Progenitor cell of endocrine pancreas (in vitro differentiated cells): ENCODE measurements at regions not wholly inside any gene's neighbourhood (a gene's known extent, or its start where the extent isn't known, plus 50 kb on each side); places are given as distances from the start of the nearest gene placed in this dataset.

Source experiments
- DNase-seq: peaks from one replicate; pipeline ENCODE4 v3.0.0; 2021; ENCODE audit warnings: low spot score; ENCODE audit not compliant: unreplicated experiment
- H3K27ac Mint-ChIP-seq: 2 replicates; pipeline ENCODE4 v1.8.0; 2021; ENCODE audit warnings: mild to moderate bottlenecking, moderate library complexity, mixed read lengths
- H3K27me3 Mint-ChIP-seq: 2 replicates; pipeline ENCODE4 v1.8.0; 2021; ENCODE audit warnings: mixed read lengths
- H3K36me3 Mint-ChIP-seq: 2 replicates; pipeline ENCODE4 v1.8.0; 2022; ENCODE audit warnings: mixed read lengths; ENCODE audit not compliant: insufficient read depth
- H3K4me1 Mint-ChIP-seq: 2 replicates; pipeline ENCODE4 v1.8.0; 2021; ENCODE audit warnings: low read depth, mixed read lengths
- H3K4me3 Mint-ChIP-seq: 2 replicates; pipeline ENCODE4 v1.8.0; 2021; ENCODE audit warnings: low read depth, mild to moderate bottlenecking, moderate library complexity, mixed read lengths
- H3K9me3 Mint-ChIP-seq: 2 replicates; pipeline ENCODE4 v1.8.0; 2021; ENCODE audit warnings: low read depth, mixed read lengths
- TF ChIP-seq, protein P1 (sequence below): fragments of 200-600 bp; sonication (generic); IDR thresholded peaks from one replicate; pipeline ENCODE4 v1.5.0; 2021; ENCODE audit warnings: antibody characterized with exemption, mild to moderate bottlenecking; ENCODE audit not compliant: unreplicated experiment

DNA sequence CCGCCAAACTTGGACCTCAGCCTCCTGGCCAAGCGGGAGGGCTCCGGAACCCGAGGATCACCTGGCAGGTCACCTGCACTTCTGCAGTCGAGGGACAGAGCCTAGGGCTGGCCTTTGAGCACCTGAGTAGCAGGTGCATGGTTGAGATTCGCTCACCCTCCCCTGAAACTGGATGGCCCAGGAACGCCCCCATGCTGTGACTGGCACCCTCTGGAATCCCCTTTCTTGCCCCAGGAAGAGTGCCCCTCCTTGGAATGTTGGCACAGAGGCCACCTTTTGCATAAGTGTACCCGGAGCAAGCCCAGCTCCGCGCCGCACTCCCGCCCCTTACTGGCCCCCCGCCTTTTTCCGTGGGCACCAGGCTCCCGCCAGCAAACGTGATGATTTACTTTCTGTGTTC lies 112.5 kb upstream of the IER5L start:
- H3K4me1 Mint-ChIP-seq: peaks cover 17% of the 10 kb centered on the region
- H3K9me3 Mint-ChIP-seq: peaks cover 7% of the 10 kb centered on the region
- peaks cover 3% of the 10 kb centered on the region for H3K27me3 Mint-ChIP-seq
- no peak overlapping the region for H3K4me3 Mint-ChIP-seq
- no peak for DNase-seq
- H3K27ac Mint-ChIP-seq: no peak overlapping the region
- TF ChIP-seq, protein P1, sequence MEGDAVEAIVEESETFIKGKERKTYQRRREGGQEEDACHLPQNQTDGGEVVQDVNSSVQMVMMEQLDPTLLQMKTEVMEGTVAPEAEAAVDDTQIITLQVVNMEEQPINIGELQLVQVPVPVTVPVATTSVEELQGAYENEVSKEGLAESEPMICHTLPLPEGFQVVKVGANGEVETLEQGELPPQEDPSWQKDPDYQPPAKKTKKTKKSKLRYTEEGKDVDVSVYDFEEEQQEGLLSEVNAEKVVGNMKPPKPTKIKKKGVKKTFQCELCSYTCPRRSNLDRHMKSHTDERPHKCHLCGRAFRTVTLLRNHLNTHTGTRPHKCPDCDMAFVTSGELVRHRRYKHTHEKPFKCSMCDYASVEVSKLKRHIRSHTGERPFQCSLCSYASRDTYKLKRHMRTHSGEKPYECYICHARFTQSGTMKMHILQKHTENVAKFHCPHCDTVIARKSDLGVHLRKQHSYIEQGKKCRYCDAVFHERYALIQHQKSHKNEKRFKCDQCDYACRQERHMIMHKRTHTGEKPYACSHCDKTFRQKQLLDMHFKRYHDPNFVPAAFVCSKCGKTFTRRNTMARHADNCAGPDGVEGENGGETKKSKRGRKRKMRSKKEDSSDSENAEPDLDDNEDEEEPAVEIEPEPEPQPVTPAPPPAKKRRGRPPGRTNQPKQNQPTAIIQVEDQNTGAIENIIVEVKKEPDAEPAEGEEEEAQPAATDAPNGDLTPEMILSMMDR: no peak
- peaks cover 2% of the 10 kb centered on the region for H3K36me3 Mint-ChIP-seq

DNA sequence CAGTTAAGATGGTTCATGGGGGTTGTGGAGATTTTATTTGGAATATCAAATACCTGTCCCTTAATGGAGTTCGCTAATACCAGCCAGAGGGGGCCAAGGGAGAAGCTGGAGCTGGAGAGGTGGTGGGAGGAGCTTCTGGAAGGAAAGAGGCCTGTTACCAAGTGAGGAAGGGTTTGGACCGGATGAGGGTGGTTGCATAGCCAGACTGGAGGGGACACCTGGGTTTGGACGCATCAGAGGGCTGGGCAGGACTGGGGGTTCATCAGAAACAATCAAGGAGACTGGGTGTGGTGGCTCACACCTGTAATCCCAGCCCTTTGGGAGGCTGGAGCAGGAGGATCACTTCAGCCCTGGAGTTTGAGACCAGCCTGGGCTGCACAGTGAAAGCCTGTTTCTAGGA lies 111.8 kb upstream of the IER5L start:
- no peak for DNase-seq
- Mint-ChIP-seq H3K4me3 (no peak overlapping the region), H3K36me3 (peaks cover 2% of the 10 kb centered on the region), H3K27ac (peak overlapping the region; percentile 88), H3K4me1 (peaks cover 17% of the 10 kb centered on the region), H3K9me3 (peaks cover 4% of the 10 kb centered on the region), H3K27me3 (peaks cover 3% of the 10 kb centered on the region)
- TF ChIP-seq, protein P1: no peak

DNA sequence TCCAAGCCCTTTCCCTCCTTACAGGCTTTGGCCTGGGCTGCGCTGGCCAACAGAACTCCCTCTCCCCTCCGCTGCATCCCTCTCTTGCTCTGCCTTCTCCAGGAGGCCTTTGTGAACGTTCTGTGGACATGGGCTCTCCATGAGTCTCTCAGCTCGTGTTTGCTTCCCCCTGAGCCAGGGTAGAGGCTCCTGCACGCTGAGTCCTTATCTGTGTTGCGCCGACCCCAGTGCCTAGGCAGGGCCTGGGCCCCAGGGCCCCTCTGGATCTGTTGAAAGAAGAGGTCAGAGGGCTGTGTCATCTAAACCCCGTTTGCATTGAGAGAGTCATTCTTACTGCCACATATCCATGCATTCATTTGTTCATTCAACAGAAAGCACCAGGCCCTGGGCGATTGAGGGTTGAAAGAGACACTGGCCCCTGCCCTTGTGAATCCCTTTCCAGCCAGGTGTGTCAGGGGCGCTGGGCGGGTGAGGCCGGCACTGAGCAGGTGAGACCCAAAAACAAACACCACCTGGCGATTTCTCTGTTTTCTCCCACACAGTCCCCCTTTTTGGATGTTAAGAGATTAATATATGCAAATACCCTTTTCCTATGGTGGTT lies 111.2 kb upstream of the IER5L start:
- TF ChIP-seq, protein P1: no peak
- H3K27me3 Mint-ChIP-seq: peaks cover 3% of the 10 kb centered on the region
- no peaks in the 10 kb centered on the region for H3K36me3 Mint-ChIP-seq
- H3K4me3 Mint-ChIP-seq: no peak overlapping the region
- peaks cover under 1% of the 10 kb centered on the region for H3K9me3 Mint-ChIP-seq
- peaks cover 17% of the 10 kb centered on the region for H3K4me1 Mint-ChIP-seq
- DNase-seq: no peak
- H3K27ac Mint-ChIP-seq: peak overlapping the region; percentile 88

DNA sequence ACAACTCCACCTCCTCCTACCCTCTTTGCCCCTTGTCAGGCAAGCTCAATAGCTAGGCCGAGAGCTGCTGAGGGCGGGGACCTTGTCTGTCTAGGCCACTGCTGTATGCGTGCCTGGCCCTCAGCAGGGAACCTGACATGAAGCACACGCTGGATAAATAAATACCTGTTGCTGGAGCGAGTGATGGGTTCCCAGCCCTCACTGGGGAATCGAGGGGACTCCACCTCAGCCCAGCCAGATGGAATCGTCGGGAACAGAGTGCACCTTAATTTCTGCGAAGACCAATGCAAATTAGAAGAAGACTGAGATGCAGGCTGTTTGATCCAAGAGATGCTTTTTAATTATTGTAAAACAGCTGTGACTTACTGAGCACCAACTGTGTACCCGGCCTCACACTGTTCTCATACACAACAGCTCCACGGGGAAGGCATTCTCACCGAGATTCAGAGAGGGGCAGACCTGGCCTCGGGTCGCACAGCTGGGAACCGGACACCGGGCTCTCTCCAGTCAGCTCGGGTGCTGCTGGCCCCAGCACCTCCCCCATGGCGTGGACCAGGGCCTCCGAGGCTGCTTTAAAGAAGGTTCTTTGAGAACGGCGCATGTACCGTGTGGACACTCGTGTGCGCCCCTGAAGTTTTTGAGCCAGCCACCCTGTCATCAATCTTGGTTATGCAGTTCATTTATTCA lies 109.7 kb upstream of the IER5L start:
- no peak for DNase-seq
- TF ChIP-seq, protein P1: no peak
- Mint-ChIP-seq H3K27ac (peak overlapping the region; percentile 42), H3K4me1 (peaks cover 17% of the 10 kb centered on the region), H3K9me3 (no peaks in the 10 kb centered on the region), H3K4me3 (no peak overlapping the region), H3K36me3 (no peaks in the 10 kb centered on the region), H3K27me3 (peaks cover 3% of the 10 kb centered on the region)

GRCh38 chr9:129285979-129286772 lies 108.1 kb upstream of the IER5L start:
- Mint-ChIP-seq H3K27me3 (peaks cover 3% of the 10 kb centered on the region), H3K27ac (no peak overlapping the region), H3K36me3 (no peaks in the 10 kb centered on the region), H3K4me3 (no peak overlapping the region), H3K9me3 (no peaks in the 10 kb centered on the region), H3K4me1 (peaks cover 23% of the 10 kb centered on the region)
- TF ChIP-seq, protein P1: no peak
- no peak for DNase-seq
